ENCODE measurements at regions not wholly inside any gene's neighbourhood (a gene's known extent, or its start where the extent isn't known, plus 50 kb on each side); places are given as distances from the start of the nearest gene placed in this dataset.

DNA sequence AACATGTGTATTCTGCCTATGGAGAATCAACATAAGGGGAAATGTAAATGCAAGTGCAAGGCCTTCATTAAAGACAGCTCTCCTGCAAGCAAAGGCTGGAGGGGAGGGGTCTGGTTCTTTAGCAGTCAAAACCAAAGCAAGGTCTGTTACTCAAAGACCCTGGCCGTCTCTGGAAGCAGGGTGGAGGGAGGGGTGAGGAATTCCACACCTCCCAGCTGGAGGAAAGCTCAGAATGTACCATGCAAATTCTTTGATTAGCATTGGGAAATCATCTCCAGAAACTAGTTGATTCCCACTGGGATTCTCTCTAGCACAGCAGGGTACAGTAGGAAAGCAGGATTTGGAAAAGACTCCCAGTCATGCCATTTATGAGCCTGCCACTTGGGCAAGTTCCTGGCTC, 77.3 kb upstream of the ASIC2 start:
- no CpG with 5 or more reads among the region's 1 CpG for WGBS (ENCODE audit: insufficient coverage)
- H2AFZ ChIP-seq (ENCODE audit: insufficient read depth, low read depth, low read length, poor library complexity, severe bottlenecking): no peak overlapping the region
- no peak overlapping the region for H3K27ac Mint-ChIP-seq
- H3K4me2 ChIP-seq (replicated peaks; ENCODE audit: extremely low read depth, low read length, poor library complexity, severe bottlenecking): no peak overlapping the region
- TF ChIP-seq, protein P1, sequence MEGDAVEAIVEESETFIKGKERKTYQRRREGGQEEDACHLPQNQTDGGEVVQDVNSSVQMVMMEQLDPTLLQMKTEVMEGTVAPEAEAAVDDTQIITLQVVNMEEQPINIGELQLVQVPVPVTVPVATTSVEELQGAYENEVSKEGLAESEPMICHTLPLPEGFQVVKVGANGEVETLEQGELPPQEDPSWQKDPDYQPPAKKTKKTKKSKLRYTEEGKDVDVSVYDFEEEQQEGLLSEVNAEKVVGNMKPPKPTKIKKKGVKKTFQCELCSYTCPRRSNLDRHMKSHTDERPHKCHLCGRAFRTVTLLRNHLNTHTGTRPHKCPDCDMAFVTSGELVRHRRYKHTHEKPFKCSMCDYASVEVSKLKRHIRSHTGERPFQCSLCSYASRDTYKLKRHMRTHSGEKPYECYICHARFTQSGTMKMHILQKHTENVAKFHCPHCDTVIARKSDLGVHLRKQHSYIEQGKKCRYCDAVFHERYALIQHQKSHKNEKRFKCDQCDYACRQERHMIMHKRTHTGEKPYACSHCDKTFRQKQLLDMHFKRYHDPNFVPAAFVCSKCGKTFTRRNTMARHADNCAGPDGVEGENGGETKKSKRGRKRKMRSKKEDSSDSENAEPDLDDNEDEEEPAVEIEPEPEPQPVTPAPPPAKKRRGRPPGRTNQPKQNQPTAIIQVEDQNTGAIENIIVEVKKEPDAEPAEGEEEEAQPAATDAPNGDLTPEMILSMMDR (IDR thresholded peaks at IDR 0.05): no peak
- no peaks in the 10 kb centered on the region for H3K79me2 ChIP-seq (ENCODE audit: insufficient read depth, low read length)
- intact Hi-C loops (cut with micrococcal nuclease): no loop called here
- no peak overlapping the region for H3K4me3 Mint-ChIP-seq
- no peak overlapping the region for H3K9ac ChIP-seq (ENCODE audit: insufficient read depth, low read length, poor library complexity, severe bottlenecking)
- no peaks in the 10 kb centered on the region for H4K20me1 ChIP-seq (ENCODE audit: insufficient read depth, low read length)
- H3K27ac ChIP-seq (ENCODE audit: low read depth in 1 of 2, low read length in 2 of 2): no peak overlapping the region
- no peaks in the 10 kb centered on the region for H3K27me3 ChIP-seq (ENCODE audit: control insufficient read depth in 2 of 2, insufficient read depth in 2 of 2, low read length in 2 of 2)
- peaks cover 0 to 3% (median 2%) of the 10 kb centered on the region in 7 donors for H3K9me3 Mint-ChIP-seq
- no peaks in the 10 kb centered on the region for H3K9me3 ChIP-seq (replicated peaks in 1 of 2; ENCODE audit: control insufficient read depth in 1 of 2, insufficient read depth in 1 of 2, low read length in 2 of 2)
- H3K36me3 ChIP-seq (replicated peaks in 1 of 2; ENCODE audit: control insufficient read depth in 1 of 2, insufficient read depth in 2 of 2, low read length in 2 of 2): no peaks in the 10 kb centered on the region
- no peaks in the 10 kb centered on the region for H3K4me1 Mint-ChIP-seq
- no peak overlapping the region for H3K4me3 ChIP-seq (replicated peaks in 1 of 3; ENCODE audit: low read depth in 2 of 3, low read length in 3 of 3)
- H3K4me1 ChIP-seq (ENCODE audit: control insufficient read depth in 1 of 2, insufficient read depth in 2 of 2, low read length in 2 of 2): no peaks in the 10 kb centered on the region
- H3K27me3 Mint-ChIP-seq (ENCODE audit: low read depth in 3 of 3): peaks cover 3 to 4% (median 4%) of the 10 kb centered on the region in 3 donors
- DNase-seq: no peak
- H3K36me3 Mint-ChIP-seq: no peaks in the 10 kb centered on the region

- H3K36me3 ChIP-seq (replicated peaks in 1 of 2; ENCODE audit: control insufficient read depth in 1 of 2, insufficient read depth in 2 of 2, low read length in 2 of 2): no peaks in the 10 kb centered on the region
- H3K27ac ChIP-seq (ENCODE audit: low read depth in 1 of 2, low read length in 2 of 2): no peak overlapping the region
- H3K27me3 ChIP-seq (ENCODE audit: control insufficient read depth in 2 of 2, insufficient read depth in 2 of 2, low read length in 2 of 2): no peaks in the 10 kb centered on the region
- no peaks in the 10 kb centered on the region for H3K9me3 ChIP-seq (replicated peaks in 1 of 2; ENCODE audit: control insufficient read depth in 1 of 2, insufficient read depth in 1 of 2, low read length in 2 of 2)
- no peak overlapping the region for H2AFZ ChIP-seq (ENCODE audit: insufficient read depth, low read depth, low read length, poor library complexity, severe bottlenecking)
- WGBS (ENCODE audit: insufficient coverage): 67% methylated on average over 1 of the region's 3 CpGs
- TF ChIP-seq, protein P1 (IDR thresholded peaks at IDR 0.05): no peak
- no peak overlapping the region for H3K9ac ChIP-seq (ENCODE audit: insufficient read depth, low read length, poor library complexity, severe bottlenecking)
- Mint-ChIP-seq H3K36me3 (no peaks in the 10 kb centered on the region), H3K4me3 (no peak overlapping the region), H3K27me3 (ENCODE audit: low read depth in 3 of 3) (peaks cover 3 to 4% (median 4%) of the 10 kb centered on the region in 3 donors), H3K9me3 (peaks cover 0 to 3% (median 2%) of the 10 kb centered on the region in 7 donors), H3K27ac (no peak overlapping the region), H3K4me1 (no peaks in the 10 kb centered on the region)
- no peak overlapping the region for H3K4me3 ChIP-seq (replicated peaks in 1 of 3; ENCODE audit: low read depth in 2 of 3, low read length in 3 of 3)
- H3K79me2 ChIP-seq (ENCODE audit: insufficient read depth, low read length): no peaks in the 10 kb centered on the region
- no peaks in the 10 kb centered on the region for H4K20me1 ChIP-seq (ENCODE audit: insufficient read depth, low read length)
- no peaks in the 10 kb centered on the region for H3K4me1 ChIP-seq (ENCODE audit: control insufficient read depth in 1 of 2, insufficient read depth in 2 of 2, low read length in 2 of 2)
- intact Hi-C loops (cut with micrococcal nuclease): no loop called here
- no peak for DNase-seq
- H3K4me2 ChIP-seq (replicated peaks; ENCODE audit: extremely low read depth, low read length, poor library complexity, severe bottlenecking): no peak overlapping the region
These were observed 78.3 kb upstream of the ASIC2 start for GRCh38 chr17:33371377-33371776.

Measured in CD14-positive monocyte (primary cell).